Progenitor cell of endocrine pancreas (in vitro differentiated cells): ENCODE measurements at regions not wholly inside any gene's neighbourhood (a gene's known extent, or its start where the extent isn't known, plus 50 kb on each side); places are given as distances from the start of the nearest gene placed in this dataset.
A peak's percentile ranks its signal among the peaks of the same experiment; 100 is the strongest.

Experiments used
- DNase-seq: peaks from one replicate; pipeline ENCODE4 v3.0.0; 2021; ENCODE audit warnings: low spot score; ENCODE audit not compliant: unreplicated experiment
- H3K27ac Mint-ChIP-seq: 2 replicates; pipeline ENCODE4 v1.8.0; 2021; ENCODE audit warnings: mild to moderate bottlenecking, moderate library complexity, mixed read lengths
- H3K27me3 Mint-ChIP-seq: 2 replicates; pipeline ENCODE4 v1.8.0; 2021; ENCODE audit warnings: mixed read lengths
- H3K36me3 Mint-ChIP-seq: 2 replicates; pipeline ENCODE4 v1.8.0; 2022; ENCODE audit warnings: mixed read lengths; ENCODE audit not compliant: insufficient read depth
- H3K4me1 Mint-ChIP-seq: 2 replicates; pipeline ENCODE4 v1.8.0; 2021; ENCODE audit warnings: low read depth, mixed read lengths
- H3K4me3 Mint-ChIP-seq: 2 replicates; pipeline ENCODE4 v1.8.0; 2021; ENCODE audit warnings: low read depth, mild to moderate bottlenecking, moderate library complexity, mixed read lengths
- H3K9me3 Mint-ChIP-seq: 2 replicates; pipeline ENCODE4 v1.8.0; 2021; ENCODE audit warnings: low read depth, mixed read lengths
- CTCF ChIP-seq: fragments of 200-600 bp; sonication (generic); IDR thresholded peaks from one replicate; pipeline ENCODE4 v1.5.0; 2021; ENCODE audit warnings: antibody characterized with exemption, mild to moderate bottlenecking; ENCODE audit not compliant: unreplicated experiment

GRCh38 chr7:45980973-45981372 lies 59.9 kb upstream of the IGFBP3 start:
- DNase-seq, result no peak
- Mint-ChIP-seq H3K9me3 (peaks cover 4% of the 10 kb centered on the region), H3K27ac (no peak overlapping the region), H3K27me3 (peaks cover 11% of the 10 kb centered on the region), H3K4me1 (peaks cover 7% of the 10 kb centered on the region), H3K4me3 (no peak overlapping the region), H3K36me3 (no peaks in the 10 kb centered on the region)
- no peak for TF ChIP-seq CTCF

GRCh38 chr7:45980181-45980905 lies 59.3 kb upstream of the IGFBP3 start:
- Mint-ChIP-seq H3K9me3 (peaks cover 4% of the 10 kb centered on the region), H3K36me3 (no peaks in the 10 kb centered on the region), H3K4me1 (peaks cover 7% of the 10 kb centered on the region), H3K4me3 (no peak overlapping the region), H3K27ac (no peak overlapping the region), H3K27me3 (peaks cover 11% of the 10 kb centered on the region)
- no peak for DNase-seq
- TF ChIP-seq CTCF, result no peak

- H3K27ac Mint-ChIP-seq, result peak overlapping the region; percentile 70
Observed at GRCh38 chr7:45979275-45980180, 58.5 kb upstream of the IGFBP3 start.

GRCh38 chr7:45978731-45979211 lies 57.7 kb upstream of the IGFBP3 start:
- H3K4me1 Mint-ChIP-seq, result peaks cover 13% of the 10 kb centered on the region
- peak overlapping the region; percentile 70 for H3K27ac Mint-ChIP-seq
- peaks cover 4% of the 10 kb centered on the region for H3K9me3 Mint-ChIP-seq
- H3K4me3 Mint-ChIP-seq, result no peak overlapping the region
- no peaks in the 10 kb centered on the region for H3K36me3 Mint-ChIP-seq
- no peak for DNase-seq
- peaks cover 11% of the 10 kb centered on the region for H3K27me3 Mint-ChIP-seq
- no peak for TF ChIP-seq CTCF

More at GRCh38 chr7:45979275-45980180, 58.5 kb upstream of the IGFBP3 start:
- H3K4me3 Mint-ChIP-seq, result no peak overlapping the region
- H3K4me1 Mint-ChIP-seq, result peaks cover 7% of the 10 kb centered on the region
- TF ChIP-seq CTCF, result no peak
- peaks cover 4% of the 10 kb centered on the region for H3K9me3 Mint-ChIP-seq
- no peak for DNase-seq
- peaks cover 11% of the 10 kb centered on the region for H3K27me3 Mint-ChIP-seq
- H3K36me3 Mint-ChIP-seq, result no peaks in the 10 kb centered on the region

- no peak for DNase-seq
- H3K36me3 Mint-ChIP-seq, result no peaks in the 10 kb centered on the region
- peak overlapping the region; percentile 70 for H3K27ac Mint-ChIP-seq
- no peak for TF ChIP-seq CTCF
- H3K4me3 Mint-ChIP-seq, result no peak overlapping the region
- H3K4me1 Mint-ChIP-seq, result peaks cover 13% of the 10 kb centered on the region
- H3K27me3 Mint-ChIP-seq, result peaks cover 11% of the 10 kb centered on the region
- H3K9me3 Mint-ChIP-seq, result peaks cover 4% of the 10 kb centered on the region
Observed at GRCh38 chr7:45978010-45978681, 57.1 kb upstream of the IGFBP3 start.
